Lung (tissue), 11 donors: ENCODE measurements at regions not wholly inside any gene's neighbourhood (a gene's known extent, or its start where the extent isn't known, plus 50 kb on each side); places are given as distances from the start of the nearest gene placed in this dataset.

Experiments used
- ATAC-seq: fragments of 200-7000 bp; cut with Tn5 transposase; one replicate; pipeline ENCODE4 v1.9.1; 2020; ENCODE audit warnings: moderate number of reproducible peaks; ENCODE audit not compliant: insufficient read depth, low FRiP score
- DNase-seq, 3 donors: peaks; one replicate each; pipeline ENCODE4 v3.0.0-alpha.2; 2013 to 2017
- H3K27ac ChIP-seq, 2 donors: one replicate each; pipeline ENCODE4 v1.5.1; 2013; ENCODE audit warnings: mild to moderate bottlenecking in 2 of 2, moderate library complexity in 2 of 2, control low read depth in 1 of 2, inconsistent platforms in 1 of 2, low read depth in 1 of 2, low read length in 1 of 2
- H3K27me3 ChIP-seq, 3 donors: one replicate each; pipeline ENCODE4 v1.5.1; 2013; ENCODE audit warnings: low read length in 2 of 3; ENCODE audit not compliant: control insufficient read depth in 3 of 3, insufficient read depth in 3 of 3
- H3K36me3 ChIP-seq, 4 donors: one replicate each; pipeline ENCODE4 v1.5.1; 2013; ENCODE audit warnings: low read length in 4 of 4, mild to moderate bottlenecking in 1 of 4, moderate library complexity in 1 of 4; ENCODE audit not compliant: control insufficient read depth in 4 of 4, insufficient read depth in 4 of 4
- H3K4me1 ChIP-seq, 5 donors: one replicate each; pipeline ENCODE4 v1.5.1; 2013; ENCODE audit warnings: low read length in 5 of 5, mild to moderate bottlenecking in 2 of 5, moderate library complexity in 1 of 5; ENCODE audit not compliant: control insufficient read depth in 5 of 5, insufficient read depth in 5 of 5
- H3K4me3 ChIP-seq: one replicate; pipeline ENCODE4 v1.5.1; 2013; ENCODE audit warnings: mild to moderate bottlenecking, control low read depth, moderate library complexity
- H3K9ac ChIP-seq, 2 donors: one replicate each; pipeline ENCODE4 v1.5.1; 2013; ENCODE audit warnings: low read length in 2 of 2, control low read depth in 1 of 2; ENCODE audit not compliant: insufficient read depth in 1 of 2
- H3K9me3 ChIP-seq, 4 donors: one replicate each; pipeline ENCODE4 v1.5.1; 2013; ENCODE audit warnings: low read length in 3 of 4, mild to moderate bottlenecking in 1 of 4, moderate library complexity in 1 of 4; ENCODE audit not compliant: control insufficient read depth in 4 of 4, insufficient read depth in 3 of 4
- CTCF ChIP-seq: IDR thresholded peaks from 2 replicates; pipeline ENCODE4 v1.5.1; 2012; ENCODE audit warnings: mild to moderate bottlenecking; ENCODE audit errors: control extremely low read depth, extremely low read depth
- WGBS, 2 donors: extraction: QIAGEN DNeasy Blood & Tissue Kit; methylation state at CpG; one replicate each; pipeline ENCODE4 v1.1.7; 2013; 5-methylcytosine and 5-hydroxymethylcytosine counted together
- donor health status: control.
- donor health status: control.
- donor health status: Bipolar disorder and iron deficiency.
- donor health status: healthy.
- donor health status: DM: yes; HTN: yes; CAD: no.

GRCh38 chr10:77732213-77733003 lies 94.8 kb upstream of the KCNMA1 start:
- ATAC-seq (no peak), DNase-seq (no peak)
- Histone ChIP-seq H3K4me1 (no peaks in the 10 kb centered on the region), H3K4me3 (no peak overlapping the region), H3K36me3 (no peaks in the 10 kb centered on the region), H3K27ac (no peak overlapping the region), H3K9ac (no peak overlapping the region), H3K27me3 (peaks cover 0 to 2% (median 0%) of the 10 kb centered on the region in 3 donors), H3K9me3 (no peaks in the 10 kb centered on the region)
- 74 to 84% methylated on average over 23 of the region's 23 CpGs for WGBS, 2 donors
- no peak for TF ChIP-seq CTCF

- Histone ChIP-seq H3K27me3 (peaks cover 0 to 2% (median 0%) of the 10 kb centered on the region in 3 donors), H3K9ac (no peak overlapping the region), H3K4me3 (no peak overlapping the region), H3K27ac (no peak overlapping the region), H3K4me1 (no peaks in the 10 kb centered on the region), H3K36me3 (no peaks in the 10 kb centered on the region), H3K9me3 (no peaks in the 10 kb centered on the region)
- 90 to 91% methylated on average over 3 of the region's 3 CpGs for WGBS, 2 donors
- ATAC-seq = no peak
- no peak for TF ChIP-seq CTCF
- no peak for DNase-seq
Observed at GRCh38 chr10:77727481-77727880, 89.9 kb upstream of the KCNMA1 start.

- no peak for TF ChIP-seq CTCF
- Histone ChIP-seq H3K36me3 (no peaks in the 10 kb centered on the region), H3K9me3 (no peaks in the 10 kb centered on the region), H3K9ac (no peak overlapping the region), H3K27ac (no peak overlapping the region), H3K27me3 (peaks cover 0 to 2% (median 0%) of the 10 kb centered on the region in 3 donors), H3K4me3 (no peak overlapping the region), H3K4me1 (no peaks in the 10 kb centered on the region)
- no peak for DNase-seq
- 71 to 82% methylated on average over 3 of the region's 3 CpGs for WGBS, 2 donors
- no peak for ATAC-seq
Observed at GRCh38 chr10:77726732-77727131, 89.1 kb upstream of the KCNMA1 start.
